ENCODE measurements at regions not wholly inside any gene's neighbourhood (a gene's known extent, or its start where the extent isn't known, plus 50 kb on each side); places are given as distances from the start of the nearest gene placed in this dataset.
A peak's percentile ranks its signal among the peaks of the same experiment; 100 is the strongest.

- no peak for TF ChIP-seq CTCF (IDR thresholded peaks at IDR 0.05)
- no peak for TF ChIP-seq EZH2phosphoT487 (IDR thresholded peaks at IDR 0.05)
- TF ChIP-seq EZH2 (IDR thresholded peaks at IDR 0.05) = no peak
Measured at GRCh38 chr6:166687070-166687878, 60.2 kb upstream of the RPS6KA2 start.

GRCh38 chr6:166686317-166686716 is 59.3 kb upstream of the RPS6KA2 start:
- H3K27ac Mint-ChIP-seq = no peak overlapping the region
- peaks cover 51% of the 10 kb centered on the region for H3K4me1 Mint-ChIP-seq
- Histone ChIP-seq H3K36me3 (no peaks in the 10 kb centered on the region), H3K4me3 (no peak overlapping the region), H3K4me2 (no peak overlapping the region), H4K20me1 (ENCODE audit: low read depth) (no peaks in the 10 kb centered on the region), H3K4me1 (peaks cover 20% of the 10 kb centered on the region), H3F3A (ENCODE audit: low read depth) (no peaks in the 10 kb centered on the region), H3K9ac (no peak overlapping the region), H3K27me3 (no peaks in the 10 kb centered on the region), H3K27ac (no peak overlapping the region), H3K9me3 (ENCODE audit: low read depth) (no peaks in the 10 kb centered on the region), H2AFZ (replicated peaks) (no peak overlapping the region), H3K79me2 (ENCODE audit: low read depth) (no peaks in the 10 kb centered on the region)
- no peak for DNase-seq (ENCODE audit: low spot score)
- H3K36me3 Mint-ChIP-seq = no peaks in the 10 kb centered on the region
- TF ChIP-seq EZH2 (IDR thresholded peaks at IDR 0.05) (no peak), EZH2phosphoT487 (IDR thresholded peaks at IDR 0.05) (no peak), CTCF (IDR thresholded peaks at IDR 0.05) (no peak)
- H3K9me3 Mint-ChIP-seq = no peaks in the 10 kb centered on the region
- peaks cover 6% of the 10 kb centered on the region for H3K27me3 Mint-ChIP-seq (ENCODE audit: insufficient read depth, low read depth)
- H3K4me3 Mint-ChIP-seq = no peak overlapping the region

More at GRCh38 chr6:166687070-166687878, 60.2 kb upstream of the RPS6KA2 start:
- Histone ChIP-seq H3K9ac (no peak overlapping the region), H3F3A (ENCODE audit: low read depth) (no peaks in the 10 kb centered on the region), H3K4me1 (peaks cover 20% of the 10 kb centered on the region), H2AFZ (replicated peaks) (peak overlapping the region; percentile 94), H3K36me3 (no peaks in the 10 kb centered on the region), H3K27me3 (no peaks in the 10 kb centered on the region), H3K4me3 (no peak overlapping the region), H3K27ac (no peak overlapping the region), H4K20me1 (ENCODE audit: low read depth) (no peaks in the 10 kb centered on the region), H3K4me2 (peak overlapping the region; percentile 63), H3K9me3 (ENCODE audit: low read depth) (no peaks in the 10 kb centered on the region), H3K79me2 (ENCODE audit: low read depth) (no peaks in the 10 kb centered on the region)
- H3K4me1 Mint-ChIP-seq = peaks cover 46% of the 10 kb centered on the region
- H3K27ac Mint-ChIP-seq = peak overlapping the region; percentile 84
- H3K36me3 Mint-ChIP-seq = no peaks in the 10 kb centered on the region
- no peak for DNase-seq (ENCODE audit: low spot score)
- H3K9me3 Mint-ChIP-seq = no peaks in the 10 kb centered on the region
- H3K4me3 Mint-ChIP-seq = peak overlapping the region; percentile 66
- peaks cover 8% of the 10 kb centered on the region for H3K27me3 Mint-ChIP-seq (ENCODE audit: insufficient read depth, low read depth)

- H3K27me3 ChIP-seq = no peaks in the 10 kb centered on the region
- H3K4me3 ChIP-seq = no peak overlapping the region
- H3K27ac Mint-ChIP-seq = peak overlapping the region; percentile 57
- peaks cover 6% of the 10 kb centered on the region for H3K27me3 Mint-ChIP-seq (ENCODE audit: insufficient read depth, low read depth)
- DNase-seq (ENCODE audit: low spot score) = no peak
- H4K20me1 ChIP-seq (ENCODE audit: low read depth) = no peaks in the 10 kb centered on the region
- H3K4me3 Mint-ChIP-seq = no peak overlapping the region
- no peaks in the 10 kb centered on the region for H3K9me3 ChIP-seq (ENCODE audit: low read depth)
- no peak overlapping the region for H3K9ac ChIP-seq
- H3F3A ChIP-seq (ENCODE audit: low read depth) = no peaks in the 10 kb centered on the region
- H3K9me3 Mint-ChIP-seq = no peaks in the 10 kb centered on the region
- no peak for TF ChIP-seq CTCF (IDR thresholded peaks at IDR 0.05)
- TF ChIP-seq EZH2 (IDR thresholded peaks at IDR 0.05) = no peak
- no peak for TF ChIP-seq EZH2phosphoT487 (IDR thresholded peaks at IDR 0.05)
- peaks cover 20% of the 10 kb centered on the region for H3K4me1 ChIP-seq
- H3K36me3 Mint-ChIP-seq = no peaks in the 10 kb centered on the region
- H3K4me2 ChIP-seq = no peak overlapping the region
- H3K36me3 ChIP-seq = no peaks in the 10 kb centered on the region
- H3K79me2 ChIP-seq (ENCODE audit: low read depth) = no peaks in the 10 kb centered on the region
- no peak overlapping the region for H2AFZ ChIP-seq (replicated peaks)
- peaks cover 46% of the 10 kb centered on the region for H3K4me1 Mint-ChIP-seq
- H3K27ac ChIP-seq = no peak overlapping the region
Measured at GRCh38 chr6:166684866-166685265, 57.8 kb upstream of the RPS6KA2 start.

All from neural progenitor cell (in vitro differentiated cells).